ENCODE measurements at regions not wholly inside any gene's neighbourhood (a gene's known extent, or its start where the extent isn't known, plus 50 kb on each side); places are given as distances from the start of the nearest gene placed in this dataset.

DNA sequence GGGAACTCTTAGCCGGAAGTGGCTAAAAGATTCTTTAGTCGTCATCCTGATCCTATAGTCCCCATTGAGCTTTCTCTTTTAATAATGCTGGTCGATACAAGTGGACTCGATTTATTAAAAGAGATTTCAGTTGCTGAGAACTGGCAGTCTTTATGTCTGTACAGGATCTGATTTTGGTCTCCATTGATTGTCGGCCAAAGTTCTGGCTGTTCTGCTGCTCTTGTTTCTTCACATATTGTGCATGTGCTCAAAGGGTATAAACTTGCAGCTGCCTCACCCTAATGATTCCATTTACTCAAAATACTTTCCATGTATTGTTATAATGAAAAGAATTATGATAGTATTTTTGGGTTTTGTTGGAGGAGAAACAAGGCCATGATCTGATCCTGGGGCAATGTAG, 100.7 kb upstream of the CTTNBP2 start:
- DNase-seq (ENCODE audit: low spot score), result no peak

DNA sequence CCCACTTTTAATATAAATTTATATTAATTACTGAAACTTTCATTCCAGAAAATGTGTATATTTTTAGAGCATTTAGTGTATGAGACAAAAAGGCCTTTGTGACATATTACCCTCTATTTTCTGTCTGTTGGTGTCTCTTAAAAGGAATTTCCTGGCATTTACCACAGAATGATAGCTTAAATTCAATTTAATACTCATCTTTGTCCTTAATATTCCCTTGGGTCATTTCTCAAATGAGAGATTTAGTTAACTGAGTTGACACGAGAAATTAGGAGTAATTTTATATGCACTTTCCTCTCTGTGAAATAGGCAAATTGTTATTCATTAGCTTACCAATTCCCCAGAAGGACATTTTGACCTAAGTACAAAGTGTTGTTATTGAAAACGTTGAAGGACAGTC, 101.7 kb upstream of the CTTNBP2 start:
- DNase-seq (ENCODE audit: low spot score), result no peak

DNA sequence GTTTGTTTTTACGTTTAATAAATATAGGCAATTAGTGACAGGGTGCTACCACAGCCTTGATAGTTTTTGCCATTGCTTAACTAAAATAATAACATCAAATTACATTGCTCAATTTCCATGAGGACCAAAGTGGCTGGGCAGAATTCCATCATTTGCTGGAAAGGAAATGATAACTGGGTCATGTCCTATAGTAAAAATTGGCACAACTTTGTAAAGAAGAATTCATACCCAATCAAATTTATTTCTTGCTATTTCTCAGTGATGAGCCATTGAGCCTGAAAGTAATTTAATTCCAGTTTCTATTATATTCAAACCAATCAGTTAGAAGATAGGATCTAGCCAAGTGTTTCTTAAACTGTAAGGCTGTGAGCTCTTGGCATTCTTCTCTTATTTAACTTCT, 102.2 kb upstream of the CTTNBP2 start:
- DNase-seq (ENCODE audit: low spot score), result no peak

DNA sequence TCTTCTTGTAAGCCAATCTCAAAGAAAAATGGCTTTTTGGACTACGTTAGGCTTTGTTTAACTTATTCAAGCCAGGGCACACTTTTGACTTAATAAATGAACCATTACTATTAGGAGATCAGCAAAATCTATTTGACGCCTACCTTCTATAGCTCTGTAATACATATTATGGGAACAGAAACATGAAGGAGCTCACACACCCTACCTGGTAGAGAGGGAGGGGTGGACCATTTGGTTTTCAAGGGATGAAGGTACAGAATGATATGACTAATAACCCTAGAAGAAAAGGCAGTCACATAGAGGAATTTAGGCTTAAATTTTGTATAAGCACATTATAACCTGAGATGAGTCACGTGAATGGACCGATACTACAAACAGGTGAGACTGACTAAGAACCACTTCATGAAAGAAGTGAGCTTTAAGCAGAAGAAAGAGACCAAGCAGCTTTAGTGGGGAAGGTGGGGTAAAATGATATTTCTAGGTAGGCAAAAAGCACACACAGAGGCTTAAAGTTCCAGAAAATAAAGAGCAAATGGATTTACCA, 106.8 kb upstream of the CTTNBP2 start:
- no peak for DNase-seq (ENCODE audit: low spot score)

DNA sequence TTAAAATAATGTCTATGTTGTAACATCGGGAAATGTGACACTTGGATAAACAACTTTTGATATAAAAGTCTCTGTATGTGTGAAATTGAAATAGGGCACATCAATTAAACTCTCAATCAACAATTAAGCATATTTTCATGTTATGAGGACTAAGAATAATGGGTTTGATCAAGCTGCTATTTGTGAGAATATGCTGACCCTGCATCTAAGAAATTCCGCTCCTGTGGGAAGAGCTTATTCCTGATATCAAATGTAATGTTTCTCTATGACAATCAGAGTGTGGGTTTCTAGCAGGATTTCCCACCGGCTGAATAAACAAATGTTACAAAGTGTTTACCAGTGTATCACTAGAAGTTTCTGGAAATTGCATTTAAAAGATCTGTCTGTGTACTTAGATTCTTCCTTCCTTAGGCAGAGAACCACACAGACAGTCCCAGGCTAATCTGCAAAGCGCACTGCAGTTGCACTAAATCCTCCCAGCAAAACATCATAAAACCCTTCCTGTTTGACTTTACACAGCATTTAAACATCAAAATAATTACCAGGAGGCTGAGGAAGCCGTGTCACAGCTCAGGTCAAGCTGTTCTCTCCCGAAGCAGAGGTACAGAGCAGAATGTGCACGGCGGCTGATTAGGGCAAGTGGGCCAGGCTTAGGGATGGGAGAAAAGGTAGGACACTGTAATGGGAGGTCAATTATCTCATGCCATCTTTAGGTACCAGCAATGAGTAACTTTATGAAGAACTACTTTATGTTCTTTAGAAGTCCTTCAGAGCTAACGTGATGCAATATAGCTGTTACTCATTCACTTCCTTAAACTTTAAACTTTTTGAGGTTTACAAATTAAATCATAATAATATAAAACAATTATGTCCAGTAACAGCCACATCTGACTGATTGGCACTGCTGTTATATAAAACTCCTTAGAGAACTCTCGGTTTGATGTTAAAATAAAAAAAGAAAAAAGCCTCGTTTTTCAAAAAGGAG, 109.1 kb upstream of the CTTNBP2 start:
- no peak for DNase-seq (ENCODE audit: low spot score)

DNA sequence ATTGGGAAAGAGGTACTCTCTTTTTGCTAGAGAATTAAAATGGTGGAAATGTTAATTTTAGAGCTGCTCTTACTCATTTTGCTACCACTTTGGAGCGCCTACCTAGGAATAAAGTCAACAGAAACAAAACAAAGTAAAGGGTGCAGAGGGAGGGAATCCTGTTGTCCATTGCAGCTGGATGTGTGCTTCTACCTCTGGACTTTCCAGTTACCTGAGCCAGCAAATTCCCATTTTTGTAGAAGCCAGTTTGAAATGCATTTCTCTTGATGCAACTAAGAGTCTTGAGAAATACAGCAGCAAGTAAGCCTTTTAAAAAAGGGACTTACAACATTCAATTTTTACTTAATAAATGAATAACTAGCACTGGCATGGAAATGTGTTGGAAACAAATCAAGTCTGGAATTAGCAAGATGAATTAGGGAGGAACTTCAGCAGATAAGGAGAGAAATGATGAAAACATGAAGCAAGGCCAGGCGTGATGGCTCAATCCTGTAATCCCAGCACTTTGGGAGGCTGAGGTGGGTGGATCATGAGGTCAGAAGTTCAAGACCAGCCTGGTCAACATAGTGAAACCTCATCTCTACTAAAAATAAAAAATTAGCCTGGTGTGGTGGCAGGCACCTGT, 113.5 kb upstream of the CTTNBP2 start:
- no peak for DNase-seq (ENCODE audit: low spot score)

DNA sequence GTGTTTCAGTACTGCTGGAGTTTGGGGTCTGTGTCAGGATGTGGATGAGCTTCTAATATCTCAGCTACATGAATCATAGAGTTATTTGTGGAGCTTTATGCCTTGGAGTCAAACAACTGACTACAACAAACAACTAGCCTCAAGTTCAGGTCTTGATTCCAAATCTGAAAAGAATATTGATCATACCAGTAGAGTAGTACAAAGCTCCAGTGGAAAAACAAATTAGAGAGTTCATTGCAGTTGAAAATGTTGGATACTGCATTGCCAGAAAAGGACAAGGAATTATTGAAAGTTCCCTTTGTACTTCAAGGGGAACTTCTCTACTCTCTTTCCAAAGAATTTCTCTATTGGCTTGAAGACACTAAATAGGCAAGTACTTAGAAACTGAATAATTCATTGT, 117.6 kb upstream of the CTTNBP2 start:
- no peak for DNase-seq (ENCODE audit: low spot score)

DNA sequence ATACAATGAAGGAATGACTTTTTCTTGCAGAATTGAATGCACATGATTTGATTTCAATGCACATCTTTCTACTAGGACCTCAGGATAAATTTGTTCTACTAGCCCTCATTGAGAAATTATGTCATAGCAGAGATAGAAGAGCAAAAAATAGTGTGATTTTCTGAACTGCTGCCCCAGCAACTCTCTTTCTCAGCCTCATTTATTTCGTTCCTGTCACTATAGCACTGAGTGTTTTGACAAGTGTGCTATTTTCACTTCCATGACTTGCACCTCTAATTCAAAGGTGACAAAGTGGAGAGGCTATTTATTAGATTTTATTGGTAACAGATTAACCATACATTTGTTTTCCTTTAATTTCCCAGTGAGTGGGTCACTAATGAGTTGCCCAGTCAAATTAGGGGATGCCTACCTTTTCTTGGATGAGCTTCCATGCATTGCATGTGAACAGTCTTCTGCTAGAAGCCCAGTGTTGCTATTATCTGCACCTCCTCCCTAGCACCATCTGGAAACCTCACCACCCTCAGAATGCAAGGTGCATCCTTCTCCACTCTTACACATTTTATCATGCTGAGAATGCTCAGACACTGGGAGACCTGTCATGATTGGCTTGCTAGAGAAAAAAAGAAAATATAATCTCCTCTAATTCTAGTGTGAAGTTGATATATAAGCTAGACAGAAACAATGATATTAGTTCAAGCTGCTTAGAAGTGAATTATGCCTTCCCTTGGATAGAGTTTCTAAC, 119.6 kb upstream of the CTTNBP2 start:
- DNase-seq (ENCODE audit: low spot score), result no peak

DNA sequence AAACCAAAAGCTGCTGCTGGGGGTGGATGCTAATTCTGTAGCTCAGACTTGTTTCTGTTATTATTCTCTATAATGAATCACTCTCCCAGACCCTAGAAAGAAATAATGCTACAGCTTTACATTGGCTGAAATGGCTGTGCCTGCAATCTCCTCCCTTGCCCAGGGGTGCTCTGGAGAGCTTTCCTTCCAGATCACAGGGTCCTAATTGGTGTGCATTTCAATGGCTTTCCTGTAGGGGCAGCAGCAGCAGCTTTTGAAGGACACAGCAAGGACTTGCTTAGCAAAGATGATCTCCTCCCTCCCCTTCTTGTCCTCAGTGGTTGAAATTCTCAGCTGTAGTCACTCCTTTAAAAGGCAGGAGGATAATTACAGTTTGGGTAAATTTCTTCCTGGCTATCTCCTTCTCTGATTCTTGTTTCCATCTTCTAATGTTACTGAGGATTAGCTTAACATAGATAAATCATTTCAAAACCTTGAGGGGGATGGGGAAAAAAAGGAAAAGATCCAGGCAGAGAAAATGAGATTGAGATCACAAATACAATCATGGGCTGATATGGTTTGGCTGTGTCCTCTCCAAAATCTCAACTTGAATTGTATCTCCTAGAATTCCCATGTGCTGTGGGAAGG, 120.2 kb upstream of the CTTNBP2 start:
- DNase-seq (ENCODE audit: low spot score), result peak; percentile 62

DNA sequence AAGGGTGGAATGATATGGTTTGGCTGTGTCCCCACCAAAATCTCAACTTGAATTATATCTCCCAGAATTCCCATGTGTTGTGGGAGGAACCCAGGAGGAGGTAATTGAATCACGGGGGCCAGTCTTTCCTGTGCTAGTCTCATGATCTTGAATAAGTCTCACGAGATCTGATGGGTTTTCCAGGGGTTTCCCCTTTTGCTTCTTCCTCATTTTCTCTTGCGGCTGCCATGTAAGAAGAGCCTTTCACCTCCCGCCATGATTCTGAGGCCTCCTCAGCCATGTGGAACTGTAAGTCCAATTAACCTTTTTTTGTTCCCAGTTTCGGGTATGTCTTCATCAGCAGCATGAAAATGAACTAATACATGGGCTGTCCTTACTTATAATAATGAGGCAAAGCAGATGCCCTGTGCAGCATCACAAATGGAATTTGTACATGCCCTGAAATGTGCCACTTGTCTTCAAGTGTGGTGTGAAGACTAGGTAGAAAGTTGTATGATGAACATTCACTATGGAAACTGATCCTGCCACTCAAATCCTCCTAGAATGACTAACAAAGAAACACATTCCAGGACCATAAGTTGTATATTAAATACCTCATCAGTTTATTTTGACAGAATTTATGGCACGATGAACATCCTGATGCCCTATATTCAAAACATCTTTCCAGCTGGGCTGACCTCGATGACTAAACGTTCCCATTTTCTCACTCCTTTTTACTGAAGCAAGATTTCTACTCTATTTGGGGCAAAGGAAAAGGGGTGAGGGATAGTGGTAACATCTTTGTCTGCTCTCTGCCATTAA, 122.8 kb upstream of the CTTNBP2 start:
- no peak for DNase-seq (ENCODE audit: low spot score)

DNA sequence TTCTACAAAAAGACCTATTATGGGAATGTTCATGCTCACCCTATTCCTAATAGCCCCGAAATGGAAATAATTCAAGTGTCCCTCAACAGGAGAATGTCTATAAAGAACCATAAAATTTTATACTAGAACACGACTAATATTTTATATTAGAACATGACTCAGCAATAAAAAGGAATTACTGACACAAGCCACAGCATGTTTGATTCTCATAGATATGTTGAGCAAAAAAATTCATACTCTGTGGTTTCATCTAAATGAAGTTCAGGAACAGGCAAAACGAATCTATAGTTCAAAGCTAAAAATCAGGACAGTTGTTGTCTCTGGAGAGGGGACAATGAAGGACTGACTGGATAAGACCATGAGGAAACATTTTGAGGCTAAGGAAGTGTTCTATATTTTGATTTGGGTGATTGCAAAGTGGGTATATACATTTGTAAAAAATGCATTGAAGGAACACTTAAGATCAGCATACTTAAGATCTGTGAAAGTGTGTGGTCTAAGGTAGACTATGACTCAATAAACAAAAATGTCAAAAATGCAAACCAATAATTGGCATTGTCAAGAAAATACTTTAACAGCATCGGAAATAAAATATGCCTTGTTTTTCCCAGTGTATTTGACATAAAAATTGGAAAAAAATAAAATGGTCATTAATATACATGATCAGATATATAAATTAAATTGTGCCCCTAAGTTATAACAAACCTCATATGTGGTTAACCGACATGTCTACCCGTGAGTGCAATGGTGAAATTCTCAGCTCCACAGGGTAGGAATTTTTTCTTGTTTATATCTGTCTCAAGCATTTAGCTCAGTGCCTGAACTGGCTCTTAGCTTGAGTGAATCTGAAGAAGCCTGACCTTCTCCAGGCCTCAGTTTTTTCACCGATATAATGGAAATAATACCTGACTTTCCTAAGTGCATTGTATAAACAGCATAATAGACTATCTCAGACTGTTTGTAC, 124.9 kb upstream of the CTTNBP2 start:
- peak; percentile 73 for DNase-seq (ENCODE audit: low spot score)

DNA sequence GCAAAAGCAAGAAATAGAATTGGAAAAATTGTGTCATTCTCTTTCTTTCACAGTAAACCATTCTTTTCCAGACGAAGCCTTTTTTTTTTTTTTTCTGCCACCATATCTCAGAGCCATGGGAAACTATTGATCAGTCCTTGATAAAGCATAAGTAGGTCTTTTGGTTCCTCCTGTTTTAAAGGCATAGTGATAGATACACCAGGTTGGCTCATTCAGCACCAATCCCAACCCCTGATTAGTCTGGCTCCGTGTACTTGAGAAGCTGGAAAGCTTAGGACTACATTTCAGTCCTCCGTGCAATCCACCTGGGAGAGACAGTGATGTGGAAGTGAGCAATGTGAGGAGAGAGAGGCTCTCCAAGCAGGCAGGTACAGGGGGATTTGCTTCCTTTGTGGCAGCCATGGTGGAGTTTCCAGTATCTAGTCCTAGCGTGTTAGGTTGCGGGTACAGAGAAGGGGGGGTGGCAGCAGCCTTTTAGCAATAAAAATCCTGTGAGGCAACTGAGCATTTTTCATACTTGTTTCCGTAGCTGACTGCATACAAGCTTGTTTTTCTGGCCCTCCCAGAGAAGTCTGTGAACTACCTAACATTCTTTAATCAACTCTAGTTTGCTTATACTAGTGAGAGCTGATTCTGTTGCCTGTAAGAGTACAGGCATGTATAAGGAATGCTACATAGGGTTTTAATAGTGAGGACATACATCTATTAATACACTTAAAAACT, 127.4 kb upstream of the CTTNBP2 start:
- DNase-seq (ENCODE audit: low spot score), result no peak

DNA sequence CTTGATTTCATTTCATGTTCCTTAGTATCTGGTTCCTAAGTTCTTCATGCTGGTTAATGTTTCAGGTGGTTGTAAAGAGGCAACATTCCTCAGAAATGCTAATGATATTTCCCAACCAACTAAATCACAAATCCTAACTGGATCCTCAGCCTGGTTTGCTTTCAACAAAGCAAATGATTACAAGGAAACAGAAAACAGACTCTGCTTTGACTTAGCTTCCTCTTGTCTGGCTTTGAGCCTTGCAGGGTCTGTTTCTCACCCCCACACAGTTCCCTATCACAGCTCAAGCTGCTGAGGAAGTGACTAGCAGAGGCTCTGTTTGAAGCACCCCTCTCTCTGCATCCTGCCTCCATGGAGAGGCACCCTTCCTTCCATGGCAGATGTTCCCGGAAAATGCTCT, 130.2 kb upstream of the CTTNBP2 start:
- no peak for DNase-seq (ENCODE audit: low spot score)

DNA sequence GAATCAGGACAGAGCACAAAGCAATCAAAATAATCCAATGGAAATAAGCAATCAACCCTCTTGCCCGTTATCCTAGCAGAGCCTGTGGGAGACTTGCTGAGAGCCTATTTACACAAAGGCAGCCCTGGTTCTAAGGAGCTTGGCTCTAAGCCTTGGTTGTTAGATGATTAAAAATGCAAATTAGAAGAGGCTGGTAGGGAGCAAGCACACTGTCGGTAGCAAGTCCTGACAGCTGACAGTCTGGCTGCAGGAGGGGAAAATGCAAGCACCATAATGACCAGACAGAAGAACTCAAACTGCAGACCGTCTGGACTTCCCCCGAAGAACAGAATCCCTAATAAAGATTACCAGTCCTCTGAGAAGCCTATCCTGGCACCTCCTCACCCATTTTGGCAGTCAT, 131.8 kb upstream of the CTTNBP2 start:
- DNase-seq (ENCODE audit: low spot score), result no peak

DNA sequence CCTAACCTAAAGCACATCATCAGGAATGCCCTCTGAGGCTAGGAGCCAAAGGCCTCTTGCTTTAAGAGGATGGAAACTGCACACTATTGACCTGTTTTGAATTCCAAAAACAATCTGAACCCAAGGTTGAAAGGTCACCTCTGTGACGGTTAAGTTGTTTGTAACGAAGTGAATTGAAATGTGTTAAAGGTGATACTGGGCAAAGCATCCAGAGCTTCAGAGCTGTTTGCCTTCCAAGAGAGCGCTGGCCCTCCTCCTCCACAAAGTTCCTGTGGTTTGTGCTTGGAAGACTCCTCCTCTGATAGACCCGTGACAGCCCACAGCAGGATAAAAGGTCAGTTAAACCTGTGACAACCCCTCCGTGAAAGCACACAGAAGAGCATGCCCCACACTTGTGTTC, 133.7 kb upstream of the CTTNBP2 start:
- no peak for DNase-seq (ENCODE audit: low spot score)

DNA sequence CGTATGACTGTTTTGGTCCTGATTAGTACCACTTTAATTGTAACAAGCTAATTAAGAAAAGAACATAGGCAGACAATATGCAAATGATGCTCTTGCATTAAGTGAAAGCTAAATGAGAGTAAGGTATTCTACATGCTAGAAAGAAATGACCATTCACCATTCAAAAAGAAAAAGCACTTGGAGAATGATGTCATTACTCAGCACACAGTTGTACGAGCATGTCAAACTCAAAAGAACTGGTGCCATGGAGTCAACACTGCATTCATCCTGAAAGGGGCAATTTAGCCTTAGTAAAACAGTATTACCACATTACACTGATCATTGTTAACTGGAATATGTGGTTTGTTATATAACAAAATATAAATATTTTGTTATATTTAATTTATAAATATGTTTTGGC, 136.2 kb upstream of the CTTNBP2 start:
- DNase-seq (ENCODE audit: low spot score), result no peak

DNA sequence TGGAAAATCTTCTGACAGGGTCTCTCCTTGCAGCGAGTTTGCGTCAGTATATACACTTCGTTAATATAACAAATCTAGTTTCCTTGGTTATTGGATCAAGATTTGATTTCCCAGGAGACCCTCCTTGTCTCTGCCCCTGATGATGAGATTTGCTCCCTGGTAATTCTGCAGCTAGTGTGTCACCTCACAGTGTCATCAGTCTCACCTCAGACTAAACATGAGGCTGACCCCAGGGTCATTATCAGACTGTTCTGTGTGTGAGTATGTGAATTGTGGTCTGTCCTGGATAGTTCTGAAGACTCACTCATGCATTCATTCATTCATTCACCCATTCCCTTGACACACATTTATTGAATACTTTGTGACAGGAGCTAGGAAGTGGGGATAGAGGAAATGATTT, 138.4 kb upstream of the CTTNBP2 start:
- no peak for DNase-seq (ENCODE audit: low spot score)

DNA sequence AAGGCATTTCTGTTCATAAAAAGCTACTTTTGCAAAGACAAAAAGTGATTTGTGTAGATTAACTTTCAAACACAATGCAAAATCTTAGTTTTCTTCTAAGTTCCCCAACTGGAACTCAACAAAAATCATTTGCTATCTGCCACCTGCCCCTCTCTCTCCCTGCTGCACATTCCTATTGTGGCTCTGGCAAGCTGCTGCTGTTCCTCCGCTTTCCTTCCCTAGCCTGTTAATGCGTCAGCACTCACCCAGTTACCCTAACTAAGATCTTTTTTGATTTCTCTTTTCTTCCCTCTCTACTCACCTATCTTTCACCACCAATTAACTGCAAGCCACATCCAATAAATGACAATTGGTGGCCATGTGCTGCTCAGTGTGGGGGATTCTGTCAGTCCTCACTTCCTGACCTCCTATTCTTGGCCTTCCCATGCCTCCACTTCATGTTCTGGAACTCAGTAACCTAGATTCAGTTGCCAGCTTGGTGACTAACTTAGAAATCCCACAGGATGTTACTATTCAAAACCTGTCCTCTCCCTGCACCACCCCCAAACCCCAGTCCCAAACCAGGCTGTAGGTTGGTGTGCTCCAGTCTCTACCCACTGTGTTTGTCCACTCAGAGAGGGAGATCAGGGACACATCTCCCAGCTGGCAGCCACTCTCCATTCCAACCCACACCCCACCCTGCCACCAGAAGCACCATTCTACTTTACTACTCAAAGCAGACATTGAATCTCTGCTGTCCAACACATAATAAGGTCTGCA, 140.2 kb upstream of the CTTNBP2 start:
- no peak for DNase-seq (ENCODE audit: low spot score)
